Parathyroid adenoma (tissue), 2 donors: ENCODE measurements at regions not wholly inside any gene's neighbourhood (a gene's known extent, or its start where the extent isn't known, plus 50 kb on each side); places are given as distances from the start of the nearest gene placed in this dataset.

Experiments used
- H2AFZ ChIP-seq: fragments of 300-600 bp; sonication (generic); one replicate; pipeline ENCODE4 v1.7.0; 2017; ENCODE audit warnings: antibody characterized with exemption, mild to moderate bottlenecking
- H3K27ac ChIP-seq: fragments of 300-600 bp; sonication (generic); one replicate; pipeline ENCODE4 v1.7.0; 2017
- H3K27me3 ChIP-seq: fragments of 300-600 bp; sonication (generic); one replicate; pipeline ENCODE4 v1.7.0; 2017; ENCODE audit warnings: low read length; ENCODE audit not compliant: control insufficient read depth, insufficient read depth
- H3K36me3 ChIP-seq: fragments of 300-600 bp; sonication (generic); one replicate; pipeline ENCODE4 v1.7.0; 2017; ENCODE audit warnings: low read length; ENCODE audit not compliant: control insufficient read depth, insufficient read depth
- H3K4me1 ChIP-seq: fragments of 300-600 bp; sonication (generic); one replicate; pipeline ENCODE4 v1.7.0; 2017; ENCODE audit warnings: control low read depth
- H3K4me2 ChIP-seq: fragments of 300-600 bp; sonication (generic); one replicate; pipeline ENCODE4 v1.7.0; 2017; ENCODE audit warnings: low read length
- H3K4me3 ChIP-seq: fragments of 300-600 bp; sonication (generic); one replicate; pipeline ENCODE4 v1.7.0; 2017; ENCODE audit warnings: low read depth, low read length
- H3K79me2 ChIP-seq: fragments of 300-600 bp; sonication (generic); one replicate; pipeline ENCODE4 v1.7.0; 2017; ENCODE audit warnings: control low read depth
- H3K9ac ChIP-seq: fragments of 300-600 bp; sonication (generic); one replicate; pipeline ENCODE4 v1.7.0; 2017; ENCODE audit warnings: mild to moderate bottlenecking
- H3K9me3 ChIP-seq: fragments of 300-600 bp; sonication (generic); one replicate; pipeline ENCODE4 v1.7.0; 2017; ENCODE audit warnings: low read length; ENCODE audit not compliant: control insufficient read depth
- TF ChIP-seq, protein P1 (sequence below): fragments of 300-600 bp; sonication (generic); IDR thresholded peaks from one replicate; pipeline ENCODE4 v1.7.0; 2017; ENCODE audit warnings: antibody characterized with exemption, mild to moderate bottlenecking
- donor health status: primary hyperparathyroidism.

DNA sequence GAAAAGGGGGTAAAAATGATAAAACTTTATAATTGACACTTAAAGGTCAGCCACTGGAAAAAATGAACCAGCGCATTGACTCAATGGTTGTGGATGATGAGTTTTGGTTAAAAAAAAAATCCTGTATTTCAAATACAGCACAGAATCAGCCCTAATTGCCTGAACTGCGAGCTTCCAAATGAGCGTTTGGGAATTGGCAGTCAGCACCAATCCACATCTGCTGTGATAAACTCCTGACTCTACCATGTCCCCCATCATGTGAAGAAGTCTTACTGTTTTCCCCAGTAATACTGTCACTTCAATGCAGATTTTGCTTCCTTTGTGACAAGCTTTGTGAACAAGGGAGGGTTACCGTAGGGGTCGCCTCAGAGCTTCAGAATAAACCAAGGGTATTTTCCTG, 235.4 kb downstream of the EBLN2 start:
- Histone ChIP-seq H3K27ac (no peak overlapping the region), H2AFZ (no peak overlapping the region)

DNA sequence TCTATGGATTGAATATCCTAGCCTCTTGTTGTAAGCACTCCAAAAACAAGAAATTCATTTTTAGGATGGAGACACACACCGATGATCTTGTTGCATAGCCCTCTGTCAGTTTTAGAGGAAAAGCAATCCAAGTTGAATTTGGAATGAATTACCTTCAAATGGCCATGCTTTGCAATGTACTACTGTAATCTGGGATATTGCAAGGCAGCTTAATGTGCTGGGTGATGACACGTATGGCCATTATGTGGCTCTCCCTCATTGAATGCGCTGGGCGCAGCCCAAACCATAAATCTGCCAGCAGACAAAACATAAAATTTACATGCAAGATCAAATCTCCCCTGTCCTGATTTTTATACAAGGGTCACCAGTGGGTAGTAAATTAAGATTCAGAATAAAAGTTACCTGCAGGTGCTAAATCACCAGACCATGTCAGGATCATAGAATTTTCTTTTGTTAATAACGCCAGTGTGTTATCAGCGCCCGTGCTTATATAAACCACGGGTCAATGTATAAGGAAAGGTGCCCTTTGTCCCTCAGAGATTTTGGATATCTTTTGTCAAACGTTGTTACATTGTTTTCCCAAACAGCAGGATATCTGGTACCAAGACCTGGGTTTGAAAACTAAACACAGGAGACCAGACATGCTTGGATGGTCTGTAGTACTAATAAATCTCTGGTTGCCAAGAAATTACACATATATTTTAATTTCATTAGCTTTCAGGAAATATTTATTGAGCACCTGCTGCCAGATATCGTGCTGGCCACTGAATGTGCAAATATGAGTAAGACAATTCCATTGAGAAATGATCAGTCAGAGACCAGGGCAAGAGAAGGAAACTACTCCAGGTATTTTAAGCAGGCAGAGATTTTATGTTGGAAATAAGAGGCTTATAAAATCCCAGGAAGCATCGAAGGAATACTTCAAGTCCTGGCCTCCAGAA, 237.1 kb downstream of the EBLN2 start:
- no peaks in the 10 kb centered on the region for H3K4me1 ChIP-seq
- H3K9ac ChIP-seq: no peak overlapping the region
- no peaks in the 10 kb centered on the region for H3K79me2 ChIP-seq
- TF ChIP-seq, protein P1, sequence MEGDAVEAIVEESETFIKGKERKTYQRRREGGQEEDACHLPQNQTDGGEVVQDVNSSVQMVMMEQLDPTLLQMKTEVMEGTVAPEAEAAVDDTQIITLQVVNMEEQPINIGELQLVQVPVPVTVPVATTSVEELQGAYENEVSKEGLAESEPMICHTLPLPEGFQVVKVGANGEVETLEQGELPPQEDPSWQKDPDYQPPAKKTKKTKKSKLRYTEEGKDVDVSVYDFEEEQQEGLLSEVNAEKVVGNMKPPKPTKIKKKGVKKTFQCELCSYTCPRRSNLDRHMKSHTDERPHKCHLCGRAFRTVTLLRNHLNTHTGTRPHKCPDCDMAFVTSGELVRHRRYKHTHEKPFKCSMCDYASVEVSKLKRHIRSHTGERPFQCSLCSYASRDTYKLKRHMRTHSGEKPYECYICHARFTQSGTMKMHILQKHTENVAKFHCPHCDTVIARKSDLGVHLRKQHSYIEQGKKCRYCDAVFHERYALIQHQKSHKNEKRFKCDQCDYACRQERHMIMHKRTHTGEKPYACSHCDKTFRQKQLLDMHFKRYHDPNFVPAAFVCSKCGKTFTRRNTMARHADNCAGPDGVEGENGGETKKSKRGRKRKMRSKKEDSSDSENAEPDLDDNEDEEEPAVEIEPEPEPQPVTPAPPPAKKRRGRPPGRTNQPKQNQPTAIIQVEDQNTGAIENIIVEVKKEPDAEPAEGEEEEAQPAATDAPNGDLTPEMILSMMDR: no peak
- no peaks in the 10 kb centered on the region for H3K36me3 ChIP-seq
- no peak overlapping the region for H3K4me3 ChIP-seq
- no peak overlapping the region for H2AFZ ChIP-seq
- no peak overlapping the region for H3K4me2 ChIP-seq
- H3K27ac ChIP-seq: no peak overlapping the region
- no peaks in the 10 kb centered on the region for H3K27me3 ChIP-seq
- no peaks in the 10 kb centered on the region for H3K9me3 ChIP-seq

More for the DNA sequence above, 235.4 kb downstream of the EBLN2 start:
- no peak overlapping the region for H3K4me2 ChIP-seq
- no peak overlapping the region for H3K9ac ChIP-seq
- no peak overlapping the region for H3K4me3 ChIP-seq
- no peaks in the 10 kb centered on the region for H3K27me3 ChIP-seq
- H3K4me1 ChIP-seq: no peaks in the 10 kb centered on the region
- no peaks in the 10 kb centered on the region for H3K79me2 ChIP-seq
- TF ChIP-seq, protein P1: no peak
- no peaks in the 10 kb centered on the region for H3K36me3 ChIP-seq
- no peaks in the 10 kb centered on the region for H3K9me3 ChIP-seq

DNA sequence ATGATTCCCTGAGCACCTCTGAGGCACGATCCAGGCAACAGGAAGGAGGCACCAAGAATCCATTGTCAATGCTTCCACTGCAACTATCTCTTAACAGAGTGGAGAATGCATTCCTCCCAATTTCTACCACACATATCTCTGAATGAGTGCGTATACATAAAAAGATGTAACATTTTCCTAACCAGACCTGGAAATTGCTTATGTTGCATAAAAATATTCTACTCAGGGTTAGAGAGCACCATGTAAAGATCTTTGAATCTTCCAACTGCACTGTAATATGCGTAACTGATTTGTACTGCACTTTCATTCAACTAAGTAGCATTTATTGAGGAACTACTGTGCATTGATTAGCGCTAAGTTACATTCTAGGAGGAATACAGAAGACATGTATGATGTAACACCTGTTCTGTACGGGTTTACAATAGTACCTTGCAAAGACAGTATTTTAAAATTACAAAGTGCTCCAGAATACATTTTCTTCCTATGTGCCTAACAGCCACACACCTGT, 237.8 kb downstream of the EBLN2 start:
- Histone ChIP-seq H3K4me3 (no peak overlapping the region), H3K4me2 (no peak overlapping the region), H3K27me3 (no peaks in the 10 kb centered on the region), H3K36me3 (no peaks in the 10 kb centered on the region), H3K4me1 (no peaks in the 10 kb centered on the region), H3K27ac (no peak overlapping the region), H3K9me3 (no peaks in the 10 kb centered on the region), H3K9ac (no peak overlapping the region), H3K79me2 (no peaks in the 10 kb centered on the region), H2AFZ (no peak overlapping the region)
- TF ChIP-seq, protein P1: no peak

DNA sequence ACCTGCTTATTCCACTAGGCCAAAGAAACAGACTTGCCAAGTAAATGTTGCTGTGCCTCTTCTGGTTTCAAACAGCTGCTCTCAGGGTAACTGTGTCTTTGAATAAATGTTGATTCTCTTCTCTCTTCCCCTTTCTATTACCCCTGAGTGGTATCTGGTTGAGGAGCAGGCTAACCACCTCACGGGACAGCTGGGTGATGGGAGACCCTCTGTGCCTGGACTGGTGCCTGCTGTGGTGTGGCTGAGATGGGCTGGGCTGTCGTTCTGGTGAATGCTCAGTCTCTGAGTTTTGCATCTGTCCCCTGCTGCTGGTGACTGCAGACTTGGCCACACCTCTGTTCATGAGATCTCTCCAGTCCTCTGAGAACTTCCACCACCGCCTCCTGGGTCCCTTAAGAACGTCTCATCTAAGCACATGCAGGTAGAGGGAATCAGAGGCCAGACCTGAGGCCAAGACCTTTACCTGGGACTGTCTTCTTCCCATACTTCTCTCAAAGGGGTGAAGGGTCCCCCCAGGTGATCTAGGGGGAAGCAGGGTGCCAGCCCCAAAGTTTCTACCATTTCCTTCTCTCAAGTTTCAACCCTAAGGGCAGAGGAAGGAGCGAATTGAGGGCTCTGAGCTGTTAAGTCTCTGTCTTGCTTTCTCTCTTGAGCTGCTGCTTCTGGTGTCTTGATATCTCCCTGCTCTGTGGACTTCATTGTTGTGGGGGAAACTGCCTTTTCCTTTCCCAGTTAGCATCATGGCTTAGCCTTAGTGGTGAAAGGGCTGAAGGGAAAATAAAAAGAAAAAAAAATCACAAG, 252.9 kb downstream of the EBLN2 start:
- Histone ChIP-seq H3K4me1 (no peaks in the 10 kb centered on the region), H3K36me3 (no peaks in the 10 kb centered on the region), H3K79me2 (no peaks in the 10 kb centered on the region), H3K9me3 (no peaks in the 10 kb centered on the region), H3K27ac (no peak overlapping the region), H3K4me3 (no peak overlapping the region), H3K9ac (no peak overlapping the region), H2AFZ (no peak overlapping the region), H3K4me2 (no peak overlapping the region), H3K27me3 (no peaks in the 10 kb centered on the region)
- TF ChIP-seq, protein P1: no peak
